ENCODE measurements at regions not wholly inside any gene's neighbourhood (a gene's known extent, or its start where the extent isn't known, plus 50 kb on each side); places are given as distances from the start of the nearest gene placed in this dataset.

DNA sequence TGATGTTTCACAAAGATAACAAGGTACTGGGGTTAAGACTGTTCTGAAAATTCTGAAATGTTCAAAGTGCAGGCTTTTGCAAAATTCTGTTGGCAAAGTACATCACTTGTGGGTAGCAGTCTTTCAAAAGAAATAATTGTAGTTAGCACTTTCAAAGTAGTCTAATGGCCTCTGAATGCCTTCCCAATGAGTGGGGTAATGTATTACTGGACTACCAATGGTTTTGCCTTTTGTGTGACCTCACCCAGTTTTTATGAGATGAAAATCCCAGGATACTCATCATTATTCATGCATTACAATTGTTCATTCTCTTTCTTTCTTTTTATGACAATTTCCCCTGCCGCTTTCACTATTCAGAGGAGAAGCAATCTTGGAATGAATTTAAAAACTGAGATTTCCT is 686.1 kb downstream of the GLUD2 start:
- TF ChIP-seq, protein P1, sequence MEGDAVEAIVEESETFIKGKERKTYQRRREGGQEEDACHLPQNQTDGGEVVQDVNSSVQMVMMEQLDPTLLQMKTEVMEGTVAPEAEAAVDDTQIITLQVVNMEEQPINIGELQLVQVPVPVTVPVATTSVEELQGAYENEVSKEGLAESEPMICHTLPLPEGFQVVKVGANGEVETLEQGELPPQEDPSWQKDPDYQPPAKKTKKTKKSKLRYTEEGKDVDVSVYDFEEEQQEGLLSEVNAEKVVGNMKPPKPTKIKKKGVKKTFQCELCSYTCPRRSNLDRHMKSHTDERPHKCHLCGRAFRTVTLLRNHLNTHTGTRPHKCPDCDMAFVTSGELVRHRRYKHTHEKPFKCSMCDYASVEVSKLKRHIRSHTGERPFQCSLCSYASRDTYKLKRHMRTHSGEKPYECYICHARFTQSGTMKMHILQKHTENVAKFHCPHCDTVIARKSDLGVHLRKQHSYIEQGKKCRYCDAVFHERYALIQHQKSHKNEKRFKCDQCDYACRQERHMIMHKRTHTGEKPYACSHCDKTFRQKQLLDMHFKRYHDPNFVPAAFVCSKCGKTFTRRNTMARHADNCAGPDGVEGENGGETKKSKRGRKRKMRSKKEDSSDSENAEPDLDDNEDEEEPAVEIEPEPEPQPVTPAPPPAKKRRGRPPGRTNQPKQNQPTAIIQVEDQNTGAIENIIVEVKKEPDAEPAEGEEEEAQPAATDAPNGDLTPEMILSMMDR (IDR thresholded peaks at IDR 0.05): no peak
- no peak for TF ChIP-seq POLR2A (IDR thresholded peaks at IDR 0.05)

Data from testis (tissue), 2 donors.